ENCODE measurements at regions not wholly inside any gene's neighbourhood (a gene's known extent, or its start where the extent isn't known, plus 50 kb on each side); places are given as distances from the start of the nearest gene placed in this dataset.

GRCh38 chr4:114417214-114417613, 181.4 kb upstream of the UGT8 start:
- TF ChIP-seq, protein P1, sequence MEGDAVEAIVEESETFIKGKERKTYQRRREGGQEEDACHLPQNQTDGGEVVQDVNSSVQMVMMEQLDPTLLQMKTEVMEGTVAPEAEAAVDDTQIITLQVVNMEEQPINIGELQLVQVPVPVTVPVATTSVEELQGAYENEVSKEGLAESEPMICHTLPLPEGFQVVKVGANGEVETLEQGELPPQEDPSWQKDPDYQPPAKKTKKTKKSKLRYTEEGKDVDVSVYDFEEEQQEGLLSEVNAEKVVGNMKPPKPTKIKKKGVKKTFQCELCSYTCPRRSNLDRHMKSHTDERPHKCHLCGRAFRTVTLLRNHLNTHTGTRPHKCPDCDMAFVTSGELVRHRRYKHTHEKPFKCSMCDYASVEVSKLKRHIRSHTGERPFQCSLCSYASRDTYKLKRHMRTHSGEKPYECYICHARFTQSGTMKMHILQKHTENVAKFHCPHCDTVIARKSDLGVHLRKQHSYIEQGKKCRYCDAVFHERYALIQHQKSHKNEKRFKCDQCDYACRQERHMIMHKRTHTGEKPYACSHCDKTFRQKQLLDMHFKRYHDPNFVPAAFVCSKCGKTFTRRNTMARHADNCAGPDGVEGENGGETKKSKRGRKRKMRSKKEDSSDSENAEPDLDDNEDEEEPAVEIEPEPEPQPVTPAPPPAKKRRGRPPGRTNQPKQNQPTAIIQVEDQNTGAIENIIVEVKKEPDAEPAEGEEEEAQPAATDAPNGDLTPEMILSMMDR (conservative IDR thresholded peaks at IDR 0.05 in 1 of 2, IDR thresholded peaks at IDR 0.05 in 1 of 2; ENCODE audit: low read depth in 1 of 2, low read length in 2 of 2): no peak
- TF ChIP-seq EZH2 (IDR thresholded peaks at IDR 0.05; ENCODE audit: low read length, missing control alignments): no peak

Data from fibroblast of lung (primary cell).